Hepatocyte (in vitro differentiated cells): ENCODE measurements at regions not wholly inside any gene's neighbourhood (a gene's known extent, or its start where the extent isn't known, plus 50 kb on each side); places are given as distances from the start of the nearest gene placed in this dataset.

ENCODE experiments used
- DNase-seq: peaks from one replicate; pipeline ENCODE4 v3.0.0-alpha.2; 2016; ENCODE audit warnings: low spot score
- H2AFZ ChIP-seq: fragments of 200-600 bp; sonication (generic); 2 replicates; pipeline ENCODE4 v1.6.0; 2016; ENCODE audit warnings: antibody characterized with exemption, mild to moderate bottlenecking
- H3K27ac ChIP-seq: fragments of 200-600 bp; sonication (generic); 2 replicates; pipeline ENCODE4 v1.5.1; 2016; ENCODE audit warnings: mild to moderate bottlenecking
- H3K27me3 ChIP-seq: fragments of 200-600 bp; sonication (generic); 2 replicates; pipeline ENCODE4 v1.6.1; 2016
- H3K36me3 ChIP-seq: fragments of 200-600 bp; sonication (generic); replicated peaks from 2 replicates; pipeline ENCODE4 v1.5.1; 2016; ENCODE audit warnings: low read depth; ENCODE audit not compliant: insufficient read depth
- H3K4me1 ChIP-seq: fragments of 200-600 bp; sonication (generic); 2 replicates; pipeline ENCODE4 v1.5.1; 2016; ENCODE audit warnings: mild to moderate bottlenecking, moderate library complexity; ENCODE audit not compliant: insufficient read depth
- H3K4me2 ChIP-seq: fragments of 200-600 bp; sonication (generic); 2 replicates; pipeline ENCODE4 v1.6.0; 2016
- H3K4me3 ChIP-seq: fragments of 200-600 bp; sonication (generic); 2 replicates; pipeline ENCODE4 v1.5.1; 2016; ENCODE audit warnings: mild to moderate bottlenecking
- H3K79me2 ChIP-seq: fragments of 200-600 bp; sonication (generic); 2 replicates; pipeline ENCODE4 v1.6.0; 2017; ENCODE audit warnings: mild to moderate bottlenecking
- H3K9me2 ChIP-seq: fragments of 200-600 bp; sonication (generic); replicated peaks from 2 replicates; pipeline ENCODE4 v1.6.0; 2017; ENCODE audit warnings: mild to moderate bottlenecking; ENCODE audit not compliant: insufficient read depth
- H3K9me3 ChIP-seq: fragments of 200-600 bp; sonication (generic); 2 replicates; pipeline ENCODE4 v1.5.1; 2016; ENCODE audit warnings: low read depth, mild to moderate bottlenecking
- H4K20me1 ChIP-seq: fragments of 200-600 bp; sonication (generic); 2 replicates; pipeline ENCODE4 v1.6.0; 2016; ENCODE audit warnings: mild to moderate bottlenecking; ENCODE audit not compliant: insufficient read depth, poor library complexity, severe bottlenecking
- CTCF ChIP-seq: fragments of 200-600 bp; sonication (generic); IDR thresholded peaks from 2 replicates; pipeline ENCODE4 v1.5.1; 2016; ENCODE audit warnings: antibody characterized with exemption, mild to moderate bottlenecking; ENCODE audit not compliant: poor library complexity
- EZH2 ChIP-seq: fragments of 200-600 bp; sonication (generic); IDR thresholded peaks from 2 replicates; pipeline ENCODE4 v1.6.1; 2016; ENCODE audit warnings: antibody characterized with exemption, mild to moderate bottlenecking, borderline replicate concordance
- EZH2phosphoT487 ChIP-seq: fragments of 200-600 bp; sonication (generic); IDR thresholded peaks from one replicate; pipeline ENCODE4 v1.6.1; 2018; ENCODE audit warnings: antibody characterized with exemption, mild to moderate bottlenecking, low read depth, moderate library complexity; ENCODE audit not compliant: unreplicated experiment, severe bottlenecking
- WGBS: methylation state at CpG from one replicate; pipeline ENCODE4 v1.1.6; 2016; ENCODE audit warnings: low lambda C conversion rate; ENCODE audit errors: missing lambda C conversion rate; 5-methylcytosine and 5-hydroxymethylcytosine counted together

GRCh38 chr18:75533950-75534349, 106.4 kb upstream of the SMIM21 start:
- H2AFZ ChIP-seq = no peak overlapping the region
- TF ChIP-seq EZH2phosphoT487 = no peak
- TF ChIP-seq CTCF = no peak
- TF ChIP-seq EZH2 = no peak
- 63% methylated on average over 5 of the region's 5 CpGs for WGBS
- no peak for DNase-seq
- no peak overlapping the region for H3K4me3 ChIP-seq
- no peak overlapping the region for H3K27ac ChIP-seq
- H3K79me2 ChIP-seq = no peaks in the 10 kb centered on the region
- no peaks in the 10 kb centered on the region for H3K9me3 ChIP-seq
- no peak overlapping the region for H3K4me2 ChIP-seq
- H3K36me3 ChIP-seq = no peaks in the 10 kb centered on the region
- no peaks in the 10 kb centered on the region for H3K9me2 ChIP-seq
- H4K20me1 ChIP-seq = no peaks in the 10 kb centered on the region
- H3K27me3 ChIP-seq = no peaks in the 10 kb centered on the region
- H3K4me1 ChIP-seq = no peaks in the 10 kb centered on the region

GRCh38 chr18:75533209-75533608, 105.7 kb upstream of the SMIM21 start:
- 83% methylated on average over 2 of the region's 2 CpGs for WGBS
- no peaks in the 10 kb centered on the region for H3K9me2 ChIP-seq
- no peaks in the 10 kb centered on the region for H4K20me1 ChIP-seq
- no peaks in the 10 kb centered on the region for H3K79me2 ChIP-seq
- no peaks in the 10 kb centered on the region for H3K27me3 ChIP-seq
- no peak overlapping the region for H3K27ac ChIP-seq
- H3K9me3 ChIP-seq = no peaks in the 10 kb centered on the region
- TF ChIP-seq EZH2phosphoT487 (no peak), CTCF (no peak), EZH2 (no peak)
- H3K4me3 ChIP-seq = no peak overlapping the region
- H2AFZ ChIP-seq = no peak overlapping the region
- no peaks in the 10 kb centered on the region for H3K36me3 ChIP-seq
- no peaks in the 10 kb centered on the region for H3K4me1 ChIP-seq
- H3K4me2 ChIP-seq = no peak overlapping the region
- DNase-seq = no peak

GRCh38 chr18:75531851-75532459, 104.5 kb upstream of the SMIM21 start:
- Histone ChIP-seq H3K9me2 (no peaks in the 10 kb centered on the region), H3K27ac (no peak overlapping the region), H4K20me1 (no peaks in the 10 kb centered on the region), H3K27me3 (no peaks in the 10 kb centered on the region), H3K4me3 (no peak overlapping the region), H3K4me2 (no peak overlapping the region), H3K9me3 (no peaks in the 10 kb centered on the region), H2AFZ (no peak overlapping the region), H3K79me2 (no peaks in the 10 kb centered on the region), H3K4me1 (no peaks in the 10 kb centered on the region), H3K36me3 (no peaks in the 10 kb centered on the region)
- 94% methylated on average over 13 of the region's 13 CpGs for WGBS
- DNase-seq = no peak
- no peak for TF ChIP-seq EZH2phosphoT487
- no peak for TF ChIP-seq CTCF
- no peak for TF ChIP-seq EZH2
